Choroid plexus epithelial cell (primary cell): ENCODE measurements at regions not wholly inside any gene's neighbourhood (a gene's known extent, or its start where the extent isn't known, plus 50 kb on each side); places are given as distances from the start of the nearest gene placed in this dataset.

Experiments
- DNase-seq: peaks from one replicate; pipeline ENCODE4 v3.0.0-alpha.2; 2010; ENCODE audit warnings: low read depth
- H3K4me3 ChIP-seq: 2 replicates; pipeline ENCODE4 v1.5.1; 2011; ENCODE audit warnings: low read depth, mild to moderate bottlenecking, control low read depth, low read length, moderate library complexity
- TF ChIP-seq, protein P1 (sequence below): conservative IDR thresholded peaks from 2 replicates; pipeline ENCODE4 v1.5.1; 2011; ENCODE audit warnings: low read depth, mild to moderate bottlenecking, control low read depth, inconsistent platforms, low read length, moderate library complexity

DNA sequence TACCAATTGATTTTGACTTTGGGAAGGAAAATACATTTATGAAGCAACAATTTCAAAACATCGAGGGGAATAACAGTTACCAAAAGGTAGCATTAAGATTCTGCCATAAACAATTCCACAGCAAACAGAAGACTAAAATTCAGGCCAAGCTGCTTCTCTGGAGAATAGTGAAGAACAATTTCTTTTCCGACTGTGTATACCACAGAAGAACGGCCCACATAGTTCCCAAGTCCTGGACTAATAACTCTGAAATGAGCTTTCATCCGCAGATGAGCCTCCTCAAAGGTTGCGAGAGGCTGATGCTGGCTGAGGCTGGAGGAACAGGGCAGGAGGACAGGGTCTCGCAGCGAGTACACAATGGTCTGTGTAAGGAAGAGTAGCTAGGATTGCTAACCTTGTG, 278.9 kb upstream of the TCF4 start:
- no peak overlapping the region for H3K4me3 ChIP-seq
- TF ChIP-seq, protein P1, sequence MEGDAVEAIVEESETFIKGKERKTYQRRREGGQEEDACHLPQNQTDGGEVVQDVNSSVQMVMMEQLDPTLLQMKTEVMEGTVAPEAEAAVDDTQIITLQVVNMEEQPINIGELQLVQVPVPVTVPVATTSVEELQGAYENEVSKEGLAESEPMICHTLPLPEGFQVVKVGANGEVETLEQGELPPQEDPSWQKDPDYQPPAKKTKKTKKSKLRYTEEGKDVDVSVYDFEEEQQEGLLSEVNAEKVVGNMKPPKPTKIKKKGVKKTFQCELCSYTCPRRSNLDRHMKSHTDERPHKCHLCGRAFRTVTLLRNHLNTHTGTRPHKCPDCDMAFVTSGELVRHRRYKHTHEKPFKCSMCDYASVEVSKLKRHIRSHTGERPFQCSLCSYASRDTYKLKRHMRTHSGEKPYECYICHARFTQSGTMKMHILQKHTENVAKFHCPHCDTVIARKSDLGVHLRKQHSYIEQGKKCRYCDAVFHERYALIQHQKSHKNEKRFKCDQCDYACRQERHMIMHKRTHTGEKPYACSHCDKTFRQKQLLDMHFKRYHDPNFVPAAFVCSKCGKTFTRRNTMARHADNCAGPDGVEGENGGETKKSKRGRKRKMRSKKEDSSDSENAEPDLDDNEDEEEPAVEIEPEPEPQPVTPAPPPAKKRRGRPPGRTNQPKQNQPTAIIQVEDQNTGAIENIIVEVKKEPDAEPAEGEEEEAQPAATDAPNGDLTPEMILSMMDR, result no peak
- DNase-seq, result no peak

DNA sequence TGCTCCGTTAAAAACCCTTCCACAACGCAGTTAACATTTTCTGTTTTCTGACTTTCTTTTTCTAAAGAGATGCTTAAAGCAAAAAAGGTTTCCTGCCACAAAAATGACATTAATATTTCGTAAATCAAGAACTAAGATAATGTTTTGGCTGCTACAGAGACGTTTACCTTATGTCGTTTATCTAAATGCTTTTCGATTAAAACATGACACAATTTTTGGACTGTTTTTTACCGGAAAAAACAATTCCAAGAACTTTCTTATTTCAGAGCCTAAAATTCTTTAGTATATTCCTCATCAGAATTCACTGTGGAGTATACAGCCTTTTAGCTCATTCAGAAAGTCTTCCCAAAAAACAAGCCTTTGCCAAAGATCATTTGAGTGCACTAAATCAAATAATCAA, 278.0 kb upstream of the TCF4 start:
- H3K4me3 ChIP-seq, result no peak overlapping the region
- TF ChIP-seq, protein P1, result no peak
- DNase-seq, result no peak

DNA sequence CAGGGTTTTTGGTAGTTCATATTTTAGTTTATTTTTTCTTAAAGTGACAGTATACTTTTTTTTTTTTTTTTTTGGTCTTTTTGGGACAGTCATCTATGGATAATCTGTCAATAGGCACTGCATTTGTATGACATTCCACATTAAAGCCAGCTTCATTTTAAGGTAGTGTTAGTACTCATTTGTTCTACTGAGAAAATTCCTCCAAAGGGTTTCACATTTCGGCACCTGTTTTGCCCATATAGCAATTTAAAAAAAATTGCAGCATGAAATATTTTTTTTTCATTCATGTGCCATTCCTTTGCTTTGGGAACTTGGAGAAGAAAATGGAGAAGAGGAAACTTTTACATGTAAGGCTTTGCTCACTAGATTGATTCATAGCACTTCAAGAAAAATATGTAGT, 276.3 kb upstream of the TCF4 start:
- no peak for DNase-seq
- TF ChIP-seq, protein P1, result no peak

DNA sequence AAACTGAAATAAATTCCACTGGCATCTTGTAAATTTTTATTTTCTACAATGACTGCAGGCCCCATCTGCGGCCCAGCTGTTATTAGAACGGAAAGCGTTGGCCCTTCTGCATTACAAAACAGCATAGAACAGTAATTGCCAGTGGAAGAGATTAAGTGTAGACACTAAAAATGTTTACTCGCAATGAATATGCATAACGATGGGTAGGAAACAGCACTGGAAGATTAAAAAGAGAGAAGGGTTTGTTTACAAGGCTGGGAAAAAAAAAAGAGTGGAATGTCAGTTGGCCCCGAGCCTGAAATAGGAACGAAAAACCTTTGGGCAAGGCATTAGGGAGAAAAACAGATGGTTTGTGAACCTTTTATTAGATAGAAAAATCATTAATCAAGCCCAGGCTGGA, 275.9 kb upstream of the TCF4 start:
- no peak overlapping the region for H3K4me3 ChIP-seq
- TF ChIP-seq, protein P1, result no peak
- DNase-seq, result no peak

More for the DNA sequence above, 276.3 kb upstream of the TCF4 start:
- no peak overlapping the region for H3K4me3 ChIP-seq

DNA sequence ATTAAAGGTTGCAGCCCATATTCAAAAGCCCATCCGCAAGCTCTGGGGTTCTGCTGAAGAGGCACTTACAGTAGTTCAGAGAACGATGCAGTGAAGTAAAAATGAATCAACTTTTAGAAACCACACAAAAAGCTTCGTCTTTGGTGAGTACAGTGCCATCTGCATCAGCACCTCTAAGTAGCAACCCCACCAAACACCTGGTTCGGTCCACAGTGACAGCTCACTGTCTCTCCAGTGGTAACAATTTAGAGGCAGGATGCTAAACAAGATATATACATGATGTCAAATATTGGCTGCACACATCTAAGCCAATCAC, 275.4 kb upstream of the TCF4 start:
- TF ChIP-seq, protein P1, result no peak
- no peak overlapping the region for H3K4me3 ChIP-seq
- no peak for DNase-seq

DNA sequence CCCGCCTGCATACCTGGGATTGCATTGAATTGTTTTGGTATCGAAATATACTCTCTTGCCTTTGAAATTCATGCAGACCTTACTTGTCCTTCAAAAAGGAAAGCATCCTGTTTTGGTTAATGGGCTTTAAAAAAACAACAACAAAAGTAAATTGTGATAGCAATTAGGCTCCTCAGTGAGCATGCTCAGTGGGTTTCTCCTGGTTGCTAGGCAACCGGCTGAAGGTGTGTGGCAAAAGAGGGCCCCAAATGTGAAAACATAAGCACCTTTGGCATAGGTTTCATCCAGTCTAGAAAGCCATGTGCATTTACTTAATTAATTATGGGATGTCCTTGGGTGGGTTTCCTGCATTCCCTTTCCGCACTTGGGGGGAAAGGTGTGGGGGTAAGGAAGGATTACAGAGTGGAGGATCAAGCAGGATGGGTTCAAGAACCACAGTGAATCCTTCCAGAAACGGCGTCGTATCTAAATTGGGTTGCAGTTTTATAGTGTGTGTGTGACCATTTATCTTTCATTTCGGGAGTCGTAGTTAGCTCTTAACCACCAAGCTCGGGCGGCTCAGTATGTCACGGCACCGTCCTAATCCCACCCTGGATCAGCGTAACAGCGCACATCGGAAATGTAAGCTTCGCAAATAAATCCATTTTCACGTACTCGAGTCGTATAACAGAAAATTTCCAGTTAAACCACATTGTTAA, 274.9 kb upstream of the TCF4 start:
- TF ChIP-seq, protein P1, result no peak
- no peak for DNase-seq
- H3K4me3 ChIP-seq, result no peak overlapping the region

DNA sequence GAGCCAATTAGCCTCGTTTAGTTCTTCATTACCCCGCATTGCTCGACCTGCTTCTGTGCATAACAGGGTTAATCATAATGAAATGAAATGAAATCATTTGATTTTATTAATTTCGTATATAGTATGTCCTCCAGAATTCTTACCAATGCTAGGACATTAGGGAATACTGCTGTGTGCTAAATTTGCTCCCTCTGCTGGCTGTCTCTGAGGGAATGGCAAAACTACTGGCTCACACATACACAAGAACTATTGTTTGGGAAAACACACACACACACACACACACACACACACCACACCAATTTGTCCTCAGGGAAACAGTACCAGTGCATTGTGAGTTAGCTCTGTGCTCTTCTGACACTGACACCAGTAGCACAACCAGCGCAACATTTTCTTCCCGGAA, 273.3 kb upstream of the TCF4 start:
- H3K4me3 ChIP-seq, result no peak overlapping the region
- DNase-seq, result peak; percentile 75
- TF ChIP-seq, protein P1, result peak; percentile 81
